ENCODE measurements at regions not wholly inside any gene's neighbourhood (a gene's known extent, or its start where the extent isn't known, plus 50 kb on each side); places are given as distances from the start of the nearest gene placed in this dataset.
"Not testable (repeated sequence)": the region's sequence is repeated elsewhere in the genome, so short reads cannot be mapped to it uniquely, and the experiment has no call there.

- peaks cover 2% of the 10 kb centered on the region for H3K9me3 Mint-ChIP-seq
- peaks cover 44% of the 10 kb centered on the region for H3K27me3 Mint-ChIP-seq (ENCODE audit: low read depth)
- H3K27ac Mint-ChIP-seq = no peak overlapping the region
- peaks cover 13% of the 10 kb centered on the region for H3K4me1 Mint-ChIP-seq (ENCODE audit: low read depth)
- intact Hi-C loops (cut with micrococcal nuclease) = no loop called here
- CTCF ChIA-PET = interaction anchor here (0.7 kb wide), 1 partner anchor 52 kb away, joined by 3 read pairs; no protein-coding TSS in a partner anchor
- no peaks in the 10 kb centered on the region for H3K36me3 Mint-ChIP-seq (ENCODE audit: low read depth)
- H3K4me3 Mint-ChIP-seq = no peak overlapping the region
- DNase-seq = no peak
Observed at GRCh38 chr11:119586181-119586580, 142.8 kb downstream of the NECTIN1 start.

DNA sequence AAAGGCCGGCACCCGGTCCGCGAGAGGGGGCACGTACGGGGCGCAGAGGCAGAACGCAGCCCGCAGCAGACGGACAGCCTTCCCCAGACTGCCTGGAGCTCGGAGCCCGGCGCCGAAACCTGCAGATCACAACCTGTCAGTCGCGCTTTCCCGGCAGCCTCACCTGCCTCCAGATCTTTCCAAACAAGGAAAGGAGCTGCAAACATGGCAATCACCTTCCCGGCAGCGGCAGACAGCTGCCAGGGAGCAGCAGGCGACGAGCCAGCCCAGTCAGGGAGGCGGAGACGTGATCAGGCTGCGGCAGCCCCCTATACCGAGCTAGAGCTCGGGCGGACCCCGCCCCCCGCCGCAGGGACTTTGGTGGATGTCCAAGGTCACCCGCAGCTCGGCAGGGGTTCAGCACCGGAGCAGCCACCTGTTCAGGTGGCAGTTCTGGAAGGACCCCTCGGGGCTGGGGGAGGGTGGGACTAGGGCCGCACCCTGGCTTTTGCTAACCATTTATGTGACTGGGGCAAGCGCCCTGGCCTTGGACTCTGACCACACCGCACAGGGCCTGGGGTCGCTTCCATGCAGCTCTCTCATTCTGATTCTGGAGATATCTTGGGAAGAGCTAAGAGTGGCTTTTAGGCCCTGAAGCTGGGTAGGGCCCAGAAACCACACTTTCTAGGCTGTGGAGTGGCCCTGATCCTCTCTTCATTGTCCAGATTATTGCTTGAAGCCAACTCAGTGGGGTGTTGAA is 143.8 kb downstream of the NECTIN1 start:
- no peak for DNase-seq
- intact Hi-C loops (cut with micrococcal nuclease) = no loop called here
- CTCF ChIA-PET = no interaction called here
- H3K4me1 Mint-ChIP-seq (ENCODE audit: low read depth) = peaks cover 7% of the 10 kb centered on the region
- peaks cover 45% of the 10 kb centered on the region for H3K27me3 Mint-ChIP-seq (ENCODE audit: low read depth)
- peaks cover 2% of the 10 kb centered on the region for H3K9me3 Mint-ChIP-seq
- H3K36me3 Mint-ChIP-seq (ENCODE audit: low read depth) = no peaks in the 10 kb centered on the region
- H3K4me3 Mint-ChIP-seq = no peak overlapping the region
- H3K27ac Mint-ChIP-seq = no peak overlapping the region

- H3K36me3 Mint-ChIP-seq (ENCODE audit: low read depth) = no peaks in the 10 kb centered on the region
- intact Hi-C loops (cut with micrococcal nuclease) = no loop called here
- H3K27ac Mint-ChIP-seq = no peak overlapping the region
- peak; percentile 37 for DNase-seq
- H3K4me3 Mint-ChIP-seq = peak overlapping the region; percentile 6
- H3K9me3 Mint-ChIP-seq = peaks cover 2% of the 10 kb centered on the region
- peaks cover 7% of the 10 kb centered on the region for H3K4me1 Mint-ChIP-seq (ENCODE audit: low read depth)
- CTCF ChIA-PET = no interaction called here
- peaks cover 47% of the 10 kb centered on the region for H3K27me3 Mint-ChIP-seq (ENCODE audit: low read depth)
Observed at GRCh38 chr11:119584193-119585042, 144.6 kb downstream of the NECTIN1 start.

GRCh38 chr11:119583585-119583984 is 145.4 kb downstream of the NECTIN1 start:
- Mint-ChIP-seq H3K9me3 (peaks cover 2% of the 10 kb centered on the region), H3K4me1 (ENCODE audit: low read depth) (peaks cover 7% of the 10 kb centered on the region), H3K4me3 (no peak overlapping the region), H3K27me3 (ENCODE audit: low read depth) (peaks cover 45% of the 10 kb centered on the region), H3K27ac (no peak overlapping the region), H3K36me3 (ENCODE audit: low read depth) (no peaks in the 10 kb centered on the region)
- CTCF ChIA-PET = no interaction called here
- intact Hi-C loops (cut with micrococcal nuclease) = no loop called here
- DNase-seq = no peak

DNA sequence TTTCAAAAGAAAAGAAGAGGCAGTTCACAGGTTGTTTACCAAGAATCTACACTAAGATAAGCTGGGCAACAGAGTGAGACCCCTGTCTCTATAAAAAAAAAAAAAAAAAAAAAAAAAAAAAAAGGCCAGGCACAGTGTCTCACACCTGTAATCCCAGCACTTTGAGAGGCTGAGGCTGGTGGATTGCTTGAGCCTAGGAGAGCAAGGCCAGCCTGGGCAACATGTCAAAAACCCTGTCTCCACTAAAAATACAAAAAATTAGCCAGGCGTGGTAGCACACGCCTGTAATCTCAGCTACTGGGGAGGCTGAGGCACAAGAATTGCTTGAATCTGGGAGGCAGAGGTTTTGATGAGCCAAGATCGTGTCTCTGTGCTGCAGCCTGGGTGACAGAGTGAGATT is 147.6 kb downstream of the NECTIN1 start:
- H3K27ac Mint-ChIP-seq; H3K4me3 Mint-ChIP-seq; DNase-seq; intact Hi-C loops (cut with micrococcal nuclease); H3K36me3 Mint-ChIP-seq (ENCODE audit: low read depth); H3K4me1 Mint-ChIP-seq (ENCODE audit: low read depth); H3K9me3 Mint-ChIP-seq: not testable (repeated sequence)
- CTCF ChIA-PET = interaction anchor here (0.7 kb wide), 2 partner anchors 10 to 1833 kb away, joined by 3 read pairs; no protein-coding TSS in a partner anchor
- peaks cover 37% of the 10 kb centered on the region for H3K27me3 Mint-ChIP-seq (ENCODE audit: low read depth)

- Mint-ChIP-seq H3K27ac (no peak overlapping the region), H3K36me3 (ENCODE audit: low read depth) (no peaks in the 10 kb centered on the region), H3K9me3 (no peaks in the 10 kb centered on the region), H3K27me3 (ENCODE audit: low read depth) (peaks cover 33% of the 10 kb centered on the region), H3K4me3 (no peak overlapping the region), H3K4me1 (ENCODE audit: low read depth) (peaks cover 7% of the 10 kb centered on the region)
- intact Hi-C loops (cut with micrococcal nuclease) = no loop called here
- DNase-seq = no peak
- CTCF ChIA-PET = interaction anchor here (0.7 kb wide), 1 partner anchor 11 kb away, joined by 3 read pairs; no protein-coding TSS in a partner anchor
Observed at GRCh38 chr11:119580751-119581150, 148.2 kb downstream of the NECTIN1 start.

GRCh38 chr11:119580081-119580480 is 148.9 kb downstream of the NECTIN1 start:
- Mint-ChIP-seq H3K27ac (no peak overlapping the region), H3K36me3 (ENCODE audit: low read depth) (no peaks in the 10 kb centered on the region), H3K27me3 (ENCODE audit: low read depth) (peaks cover 31% of the 10 kb centered on the region), H3K4me1 (ENCODE audit: low read depth) (peaks cover 7% of the 10 kb centered on the region), H3K9me3 (no peaks in the 10 kb centered on the region), H3K4me3 (no peak overlapping the region)
- intact Hi-C loops (cut with micrococcal nuclease) = no loop called here
- CTCF ChIA-PET = no interaction called here
- no peak for DNase-seq

DNA sequence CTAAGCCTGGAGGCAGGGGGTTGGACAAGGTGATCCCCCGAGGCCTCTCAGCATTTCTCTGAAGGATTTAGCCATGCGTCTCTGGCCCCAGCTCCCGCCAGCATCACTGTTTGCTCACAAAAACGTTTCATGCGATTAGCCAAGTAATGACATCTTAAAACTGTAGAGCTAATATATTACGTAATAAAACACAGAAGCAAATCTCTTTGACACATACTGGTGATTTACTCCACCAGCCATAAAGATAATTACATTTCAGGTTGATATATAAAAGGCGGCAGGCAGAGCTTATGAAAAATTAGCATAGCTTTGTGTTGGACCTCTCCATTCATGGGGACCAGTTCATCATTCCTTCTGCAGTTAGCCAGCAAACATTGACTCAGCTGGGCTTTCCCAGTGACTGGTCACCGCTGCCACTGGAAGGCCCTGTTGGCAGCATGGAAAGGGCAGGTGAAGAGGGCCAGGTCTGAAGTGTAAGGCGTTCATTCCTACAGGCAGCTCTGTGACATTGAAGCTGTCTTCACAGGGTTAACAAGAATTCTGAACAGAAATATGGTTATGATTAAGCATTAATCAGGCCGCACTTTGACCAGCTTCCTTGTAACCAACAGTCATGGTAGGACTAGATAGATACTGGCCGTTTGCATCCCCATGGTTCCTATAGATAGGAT is 150.3 kb downstream of the NECTIN1 start:
- Mint-ChIP-seq H3K36me3 (ENCODE audit: low read depth) (no peaks in the 10 kb centered on the region), H3K4me3 (no peak overlapping the region), H3K9me3 (no peaks in the 10 kb centered on the region), H3K4me1 (ENCODE audit: low read depth) (no peaks in the 10 kb centered on the region), H3K27ac (no peak overlapping the region), H3K27me3 (ENCODE audit: low read depth) (peaks cover 21% of the 10 kb centered on the region)
- intact Hi-C loops (cut with micrococcal nuclease) = no loop called here
- CTCF ChIA-PET = no interaction called here
- no peak for DNase-seq

DNA sequence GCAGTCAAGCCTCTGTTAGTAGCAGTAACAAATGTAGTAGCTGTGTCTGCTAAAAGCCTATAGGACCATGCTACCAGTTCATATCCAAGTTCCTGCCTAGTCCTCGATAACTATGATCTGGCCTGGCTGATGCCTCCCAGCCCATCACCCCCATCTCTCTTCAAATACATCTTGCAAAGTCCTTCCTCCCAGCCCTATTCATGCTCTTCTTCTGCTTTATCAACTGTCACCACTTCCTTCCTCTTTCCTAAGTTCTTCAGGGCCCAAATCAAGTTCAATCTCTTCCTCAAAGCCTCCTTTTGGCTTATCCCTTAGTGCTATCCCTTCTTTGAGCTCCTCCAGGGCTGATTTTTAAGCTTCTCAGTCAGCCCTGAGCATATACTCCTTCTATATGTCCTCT is 150.9 kb upstream of the THY1 start:
- CTCF ChIA-PET = interaction anchor here (1.0 to 1.1 kb wide), 2 partner anchors 37 to 155 kb away, joined by 3 read pairs; partner anchors contain the start of gene NECTIN1
- Mint-ChIP-seq H3K27me3 (ENCODE audit: low read depth) (peaks cover 2% of the 10 kb centered on the region), H3K4me1 (ENCODE audit: low read depth) (no peaks in the 10 kb centered on the region), H3K27ac (no peak overlapping the region), H3K36me3 (ENCODE audit: low read depth) (no peaks in the 10 kb centered on the region), H3K4me3 (no peak overlapping the region), H3K9me3 (no peaks in the 10 kb centered on the region)
- intact Hi-C loops (cut with micrococcal nuclease) = no loop called here
- DNase-seq = no peak

- CTCF ChIA-PET = no interaction called here
- no peaks in the 10 kb centered on the region for H3K9me3 Mint-ChIP-seq
- no peak overlapping the region for H3K4me3 Mint-ChIP-seq
- peaks cover 2% of the 10 kb centered on the region for H3K27me3 Mint-ChIP-seq (ENCODE audit: low read depth)
- intact Hi-C loops (cut with micrococcal nuclease) = no loop called here
- no peak for DNase-seq
- H3K27ac Mint-ChIP-seq = no peak overlapping the region
- H3K4me1 Mint-ChIP-seq (ENCODE audit: low read depth) = no peaks in the 10 kb centered on the region
- no peaks in the 10 kb centered on the region for H3K36me3 Mint-ChIP-seq (ENCODE audit: low read depth)
Observed at GRCh38 chr11:119572481-119573424, 149.8 kb upstream of the THY1 start.

DNA sequence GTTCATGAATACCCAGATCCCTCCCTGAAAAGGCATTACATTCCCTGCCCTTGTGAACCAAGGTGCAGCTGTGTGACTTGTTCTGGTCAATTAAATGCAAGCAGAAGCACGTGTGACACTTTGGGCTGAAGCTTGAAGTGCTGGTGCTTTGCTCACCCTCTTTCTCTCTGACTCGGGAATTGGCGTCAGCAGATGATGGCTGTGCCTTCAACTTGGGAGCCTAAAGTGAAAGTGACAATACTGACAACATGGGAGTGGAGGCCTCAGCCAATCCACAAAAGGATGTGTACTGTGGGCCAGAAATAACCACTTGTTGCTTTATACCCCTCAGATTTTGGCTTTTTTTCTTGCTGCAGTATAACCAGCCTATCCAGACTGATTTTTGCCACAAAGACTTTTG is 148.3 kb upstream of the THY1 start:
- CTCF ChIA-PET = no interaction called here
- H3K27me3 Mint-ChIP-seq (ENCODE audit: low read depth) = peaks cover 2% of the 10 kb centered on the region
- H3K4me3 Mint-ChIP-seq = no peak overlapping the region
- DNase-seq = no peak
- intact Hi-C loops (cut with micrococcal nuclease) = no loop called here
- no peaks in the 10 kb centered on the region for H3K9me3 Mint-ChIP-seq
- no peak overlapping the region for H3K27ac Mint-ChIP-seq
- no peaks in the 10 kb centered on the region for H3K4me1 Mint-ChIP-seq (ENCODE audit: low read depth)
- H3K36me3 Mint-ChIP-seq (ENCODE audit: low read depth) = no peaks in the 10 kb centered on the region
